ENCODE measurements at regions not wholly inside any gene's neighbourhood (a gene's known extent, or its start where the extent isn't known, plus 50 kb on each side); places are given as distances from the start of the nearest gene placed in this dataset.
A peak's percentile ranks its signal among the peaks of the same experiment; 100 is the strongest.

GRCh38 chr7:45267262-45267661 is 109.7 kb downstream of the RAMP3 start:
- peak; percentile 45 for DNase-seq (ENCODE audit: low spot score)
- peaks cover 6% of the 10 kb centered on the region for H3K27me3 ChIP-seq
- H3K4me3 Mint-ChIP-seq: no peak overlapping the region
- H3K27ac ChIP-seq: no peak overlapping the region
- H3K79me2 ChIP-seq (ENCODE audit: low read depth): no peaks in the 10 kb centered on the region
- H3K4me3 ChIP-seq: no peak overlapping the region
- H3K36me3 Mint-ChIP-seq: no peaks in the 10 kb centered on the region
- H3K9me3 ChIP-seq (ENCODE audit: low read depth): no peaks in the 10 kb centered on the region
- H2AFZ ChIP-seq (replicated peaks): no peak overlapping the region
- H3K9ac ChIP-seq: no peak overlapping the region
- TF ChIP-seq EZH2 (IDR thresholded peaks at IDR 0.05) (no peak), CTCF (IDR thresholded peaks at IDR 0.05) (no peak), EZH2phosphoT487 (IDR thresholded peaks at IDR 0.05) (no peak)
- H3K27me3 Mint-ChIP-seq (ENCODE audit: insufficient read depth, low read depth): peaks cover 5% of the 10 kb centered on the region
- H3K9me3 Mint-ChIP-seq: no peaks in the 10 kb centered on the region
- H3K4me1 ChIP-seq: no peaks in the 10 kb centered on the region
- H3K4me2 ChIP-seq: no peak overlapping the region
- H3K4me1 Mint-ChIP-seq: no peaks in the 10 kb centered on the region
- no peaks in the 10 kb centered on the region for H4K20me1 ChIP-seq (ENCODE audit: low read depth)
- no peaks in the 10 kb centered on the region for H3F3A ChIP-seq (ENCODE audit: low read depth)
- H3K27ac Mint-ChIP-seq: no peak overlapping the region
- H3K36me3 ChIP-seq: no peaks in the 10 kb centered on the region

GRCh38 chr7:45268013-45268412 is 110.4 kb downstream of the RAMP3 start:
- DNase-seq (ENCODE audit: low spot score): no peak
- Histone ChIP-seq H3K79me2 (ENCODE audit: low read depth) (no peaks in the 10 kb centered on the region), H3F3A (ENCODE audit: low read depth) (no peaks in the 10 kb centered on the region), H3K27me3 (peaks cover 6% of the 10 kb centered on the region), H3K4me3 (no peak overlapping the region), H3K36me3 (no peaks in the 10 kb centered on the region), H2AFZ (replicated peaks) (no peak overlapping the region), H4K20me1 (ENCODE audit: low read depth) (no peaks in the 10 kb centered on the region), H3K9ac (no peak overlapping the region), H3K27ac (no peak overlapping the region), H3K4me1 (no peaks in the 10 kb centered on the region), H3K9me3 (ENCODE audit: low read depth) (no peaks in the 10 kb centered on the region), H3K4me2 (no peak overlapping the region)
- H3K9me3 Mint-ChIP-seq: no peaks in the 10 kb centered on the region
- H3K27ac Mint-ChIP-seq: no peak overlapping the region
- H3K36me3 Mint-ChIP-seq: no peaks in the 10 kb centered on the region
- peaks cover 5% of the 10 kb centered on the region for H3K27me3 Mint-ChIP-seq (ENCODE audit: insufficient read depth, low read depth)
- no peak overlapping the region for H3K4me3 Mint-ChIP-seq
- no peak for TF ChIP-seq EZH2phosphoT487 (IDR thresholded peaks at IDR 0.05)
- TF ChIP-seq EZH2 (IDR thresholded peaks at IDR 0.05): no peak
- no peak for TF ChIP-seq CTCF (IDR thresholded peaks at IDR 0.05)
- H3K4me1 Mint-ChIP-seq: no peaks in the 10 kb centered on the region

- Histone ChIP-seq H3K79me2 (ENCODE audit: low read depth) (no peaks in the 10 kb centered on the region), H2AFZ (replicated peaks) (no peak overlapping the region), H3K27me3 (peaks cover 6% of the 10 kb centered on the region), H3K9ac (no peak overlapping the region), H3K4me1 (no peaks in the 10 kb centered on the region), H3K27ac (no peak overlapping the region), H4K20me1 (ENCODE audit: low read depth) (no peaks in the 10 kb centered on the region), H3K4me3 (no peak overlapping the region), H3K9me3 (ENCODE audit: low read depth) (no peaks in the 10 kb centered on the region), H3K36me3 (no peaks in the 10 kb centered on the region), H3K4me2 (no peak overlapping the region), H3F3A (ENCODE audit: low read depth) (no peaks in the 10 kb centered on the region)
- Mint-ChIP-seq H3K4me3 (no peak overlapping the region), H3K36me3 (no peaks in the 10 kb centered on the region), H3K4me1 (no peaks in the 10 kb centered on the region), H3K27me3 (ENCODE audit: insufficient read depth, low read depth) (peaks cover 5% of the 10 kb centered on the region), H3K27ac (no peak overlapping the region), H3K9me3 (no peaks in the 10 kb centered on the region)
- no peak for TF ChIP-seq CTCF (IDR thresholded peaks at IDR 0.05)
- no peak for TF ChIP-seq EZH2 (IDR thresholded peaks at IDR 0.05)
- TF ChIP-seq EZH2phosphoT487 (IDR thresholded peaks at IDR 0.05): no peak
- no peak for DNase-seq (ENCODE audit: low spot score)
These were observed 111.6 kb downstream of the RAMP3 start for GRCh38 chr7:45269192-45269591.

Measured in neural progenitor cell (in vitro differentiated cells).